Body of pancreas (tissue), 4 donors: ENCODE measurements at regions not wholly inside any gene's neighbourhood (a gene's known extent, or its start where the extent isn't known, plus 50 kb on each side); places are given as distances from the start of the nearest gene placed in this dataset.
A peak's percentile ranks its signal among the peaks of the same experiment; 100 is the strongest.

ENCODE experiments used
- ATAC-seq: fragments of 150-250 bp; one replicate; pipeline ENCODE4 v1.9.1; 2016
- DNase-seq, 4 donors: peaks; one replicate each; pipeline ENCODE4 v3.0.0-alpha.2; 2019
- H3K27ac ChIP-seq, 4 donors: fragments of 200-600 bp; sonication (generic); 1 replicate in 3 of 4; 2 replicates in 1 of 4; pipeline versions ENCODE4 v1.5.1 to v1.6.1; 2016 to 2019; ENCODE audit warnings: mild to moderate bottlenecking in 1 of 4, mixed read lengths in 1 of 4, moderate library complexity in 1 of 4
- H3K27me3 ChIP-seq, 2 donors: fragments of 200-600 bp; sonication (generic); one replicate each; pipeline ENCODE4 v1.6.0; 2016; ENCODE audit warnings: mild to moderate bottlenecking in 1 of 2
- H3K36me3 ChIP-seq, 2 donors: fragments of 200-600 bp; sonication (generic); replicated peaks in 1 of 2; 2 replicates each; pipeline ENCODE4 v1.5.1; 2016; ENCODE audit warnings: low read depth in 2 of 2; ENCODE audit not compliant: insufficient read depth in 1 of 2
- H3K4me1 ChIP-seq: fragments of 200-600 bp; sonication (generic); one replicate; pipeline ENCODE4 v1.6.0; 2016
- H3K4me3 ChIP-seq, 2 donors: fragments of 200-600 bp; sonication (generic); 1 replicate in 1 of 2; 2 replicates in 1 of 2; pipeline ENCODE4 v1.5.1; 2016 to 2019
- H3K9me3 ChIP-seq, 3 donors: fragments of 200-600 bp; sonication (generic); 1 replicate in 2 of 3; 2 replicates in 1 of 3; pipeline ENCODE4 v1.5.1; 2016
- POLR2A ChIP-seq, 3 donors: fragments of 450-650 bp; IDR thresholded peaks; one replicate each; pipeline ENCODE4 v1.6.1; 2016; ENCODE audit warnings: antibody characterized with exemption in 3 of 3, mild to moderate bottlenecking in 2 of 3
- WGBS, 2 donors: methylation state at CpG; one replicate each; pipeline ENCODE4 v1.1.5; 2017; 5-methylcytosine and 5-hydroxymethylcytosine counted together
- intact Hi-C: fragments of 100-400 bp; cut with DNase I; formaldehyde crosslinking; loops from one replicate; pipeline ENCODE4 v1.15.1; 2023
- TF ChIP-seq, protein P1 (sequence below), 7 experiments: fragments of 450-650 bp in 4 of 7; fragments of 200-600 bp in 3 of 7; sonication (generic) in 3 of 7; IDR thresholded peaks; one replicate each; pipeline ENCODE4 v1.5.1; 2016 to 2019; ENCODE audit warnings: antibody characterized with exemption in 7 of 7

DNA sequence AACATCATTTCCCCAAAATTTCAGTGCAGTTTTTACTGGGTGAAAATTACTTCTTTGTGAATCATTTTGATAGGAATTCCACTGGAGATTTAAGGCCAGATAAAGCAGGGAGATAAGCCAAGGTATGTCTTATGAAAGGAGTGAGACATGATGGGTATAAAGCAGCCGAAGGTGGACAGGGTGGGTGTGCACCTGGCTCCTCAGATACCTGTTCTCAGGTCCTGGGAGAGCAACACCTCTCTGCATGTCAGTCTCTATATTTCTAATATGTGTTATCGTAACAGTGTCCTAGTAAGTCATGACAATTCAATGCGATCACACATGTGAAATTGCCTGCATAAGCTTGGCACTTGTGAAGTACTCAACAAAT is 768.8 kb downstream of the RNF144A start:
- Histone ChIP-seq H3K36me3 (no peaks in the 10 kb centered on the region), H3K27me3 (no peaks in the 10 kb centered on the region), H3K9me3 (no peaks in the 10 kb centered on the region), H3K27ac (no peak overlapping the region), H3K4me3 (no peak overlapping the region), H3K4me1 (peaks cover 17% of the 10 kb centered on the region)
- TF ChIP-seq POLR2A (IDR thresholded peaks at IDR 0.05): no peak
- TF ChIP-seq, protein P1, sequence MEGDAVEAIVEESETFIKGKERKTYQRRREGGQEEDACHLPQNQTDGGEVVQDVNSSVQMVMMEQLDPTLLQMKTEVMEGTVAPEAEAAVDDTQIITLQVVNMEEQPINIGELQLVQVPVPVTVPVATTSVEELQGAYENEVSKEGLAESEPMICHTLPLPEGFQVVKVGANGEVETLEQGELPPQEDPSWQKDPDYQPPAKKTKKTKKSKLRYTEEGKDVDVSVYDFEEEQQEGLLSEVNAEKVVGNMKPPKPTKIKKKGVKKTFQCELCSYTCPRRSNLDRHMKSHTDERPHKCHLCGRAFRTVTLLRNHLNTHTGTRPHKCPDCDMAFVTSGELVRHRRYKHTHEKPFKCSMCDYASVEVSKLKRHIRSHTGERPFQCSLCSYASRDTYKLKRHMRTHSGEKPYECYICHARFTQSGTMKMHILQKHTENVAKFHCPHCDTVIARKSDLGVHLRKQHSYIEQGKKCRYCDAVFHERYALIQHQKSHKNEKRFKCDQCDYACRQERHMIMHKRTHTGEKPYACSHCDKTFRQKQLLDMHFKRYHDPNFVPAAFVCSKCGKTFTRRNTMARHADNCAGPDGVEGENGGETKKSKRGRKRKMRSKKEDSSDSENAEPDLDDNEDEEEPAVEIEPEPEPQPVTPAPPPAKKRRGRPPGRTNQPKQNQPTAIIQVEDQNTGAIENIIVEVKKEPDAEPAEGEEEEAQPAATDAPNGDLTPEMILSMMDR (IDR thresholded peaks at IDR 0.05): no peak
- ATAC-seq: no peak
- intact Hi-C loops: no loop called here
- 70 to 89% methylated on average over 3 of the region's 3 CpGs for WGBS, 2 donors
- DNase-seq: no peak

DNA sequence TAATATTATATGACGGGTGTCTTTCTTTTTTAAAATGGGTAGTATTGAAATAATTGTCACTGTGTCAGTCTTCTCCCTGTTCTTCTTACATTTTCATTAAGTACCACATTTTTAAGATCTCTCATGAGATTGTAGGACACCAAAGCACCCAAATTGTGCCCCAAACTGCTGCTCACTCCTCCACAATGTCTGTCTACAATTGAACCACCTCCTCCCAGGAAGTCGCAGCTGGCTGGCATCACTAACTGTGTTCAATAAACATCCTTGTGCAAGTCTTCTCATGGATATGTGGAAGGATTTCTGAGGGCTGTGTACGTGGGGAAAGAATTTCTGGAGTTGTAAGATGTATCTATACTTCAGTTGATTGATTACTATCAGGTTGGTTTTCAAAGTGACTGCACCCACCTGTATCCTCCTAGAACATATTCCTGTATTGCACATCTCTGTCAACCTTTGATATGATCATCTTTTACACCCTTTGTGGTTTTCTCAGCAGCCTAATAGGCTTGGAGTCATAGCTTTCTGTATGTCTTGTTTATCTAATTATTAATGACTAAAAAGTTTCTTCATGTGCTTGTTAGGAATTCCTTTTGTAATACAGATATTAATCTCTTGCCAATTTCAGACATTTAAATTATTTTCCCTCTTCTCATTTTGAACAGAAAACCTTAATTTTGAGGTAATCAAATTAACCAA is 774.9 kb downstream of the RNF144A start:
- Histone ChIP-seq H3K4me3 (no peak overlapping the region), H3K9me3 (no peaks in the 10 kb centered on the region), H3K4me1 (no peaks in the 10 kb centered on the region), H3K27me3 (no peaks in the 10 kb centered on the region), H3K36me3 (no peaks in the 10 kb centered on the region), H3K27ac (no peak overlapping the region)
- ATAC-seq (no peak), DNase-seq (no peak)
- WGBS, 2 donors: 67 to 73% methylated on average over 3 of the region's 3 CpGs
- intact Hi-C loops: no loop called here
- TF ChIP-seq, protein P1 (IDR thresholded peaks at IDR 0.05): no peak
- TF ChIP-seq POLR2A (IDR thresholded peaks at IDR 0.05): no peak

DNA sequence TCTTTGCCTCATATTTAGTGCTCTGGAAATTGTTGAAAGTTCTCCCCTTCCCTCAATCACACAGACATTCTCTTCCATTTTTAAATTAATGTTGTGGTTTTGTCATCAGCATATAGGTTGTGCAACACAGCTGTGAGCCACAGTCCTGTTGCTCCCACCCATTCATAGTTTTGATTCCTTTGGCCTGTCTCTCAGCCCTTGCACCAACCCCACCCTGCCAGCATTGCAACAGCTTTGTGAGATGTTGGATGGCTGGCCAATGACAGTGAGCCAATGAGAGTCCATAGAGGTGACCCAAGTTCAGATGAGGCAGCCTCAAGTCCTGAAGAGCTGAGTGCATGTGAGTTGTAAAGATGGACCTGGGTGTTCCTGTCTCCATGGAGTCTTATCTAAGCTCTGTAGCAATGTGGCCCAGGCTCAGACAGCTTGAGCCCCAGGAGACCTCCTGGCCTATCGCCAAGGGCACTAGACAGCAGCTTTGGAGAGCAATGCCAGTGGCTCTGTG is 775.5 kb downstream of the RNF144A start:
- peak; percentile 35 for ATAC-seq
- no peaks in the 10 kb centered on the region for H3K4me1 ChIP-seq
- intact Hi-C loops: no loop called here

DNA sequence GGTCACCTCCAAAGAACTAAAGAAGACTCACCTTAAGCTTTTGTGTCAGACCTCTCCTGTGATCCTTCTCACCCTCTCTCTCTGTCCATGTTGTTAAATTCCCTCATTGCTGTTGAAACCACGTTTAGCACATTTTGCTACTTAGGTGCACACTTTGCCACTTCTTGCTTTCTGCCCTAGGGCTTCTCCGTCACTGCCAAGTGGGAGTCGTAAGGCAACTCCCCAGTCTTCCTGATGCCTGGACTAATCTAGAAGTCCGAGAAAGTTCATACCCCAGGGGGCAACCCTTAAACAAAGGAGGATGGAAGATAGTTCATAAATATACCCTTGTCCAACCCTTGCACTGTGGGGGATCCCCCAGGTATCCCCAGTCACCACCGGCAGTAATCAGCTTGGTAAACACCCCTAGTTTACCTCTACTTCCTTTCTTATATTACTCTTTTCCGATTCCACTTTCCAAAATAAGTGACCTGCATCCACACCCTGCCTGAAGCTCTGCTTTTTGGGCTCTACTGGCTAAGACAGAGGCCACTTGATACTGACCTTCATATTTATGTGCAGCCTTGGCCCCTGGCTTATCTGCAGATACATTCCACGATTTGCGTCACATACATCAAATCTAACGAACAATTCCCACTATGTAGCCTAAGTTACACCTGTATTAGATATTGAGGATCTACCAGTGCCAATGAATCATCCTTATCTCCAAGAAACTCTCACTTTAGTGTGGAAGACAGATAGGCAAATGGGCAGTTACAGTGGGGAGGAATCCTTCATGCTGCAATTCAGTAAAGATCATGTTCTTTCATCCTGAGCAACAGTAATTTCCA is 776.2 kb downstream of the RNF144A start:
- H3K27me3 ChIP-seq: no peaks in the 10 kb centered on the region
- H3K27ac ChIP-seq: no peak overlapping the region
- no peaks in the 10 kb centered on the region for H3K4me1 ChIP-seq
- no peak for ATAC-seq
- intact Hi-C loops: no loop called here
- no peaks in the 10 kb centered on the region for H3K9me3 ChIP-seq
- H3K36me3 ChIP-seq: no peaks in the 10 kb centered on the region
- no peak overlapping the region for H3K4me3 ChIP-seq
- WGBS, 2 donors: 75 to 80% methylated on average over 9 of the region's 9 CpGs
- no peak for TF ChIP-seq POLR2A (IDR thresholded peaks at IDR 0.05)
- TF ChIP-seq, protein P1 (IDR thresholded peaks at IDR 0.05): no peak
- no peak for DNase-seq

More for the DNA sequence above, 775.5 kb downstream of the RNF144A start:
- no peaks in the 10 kb centered on the region for H3K9me3 ChIP-seq
- TF ChIP-seq, protein P1 (IDR thresholded peaks at IDR 0.05): no peak
- no peak for TF ChIP-seq POLR2A (IDR thresholded peaks at IDR 0.05)
- H3K27ac ChIP-seq: no peak overlapping the region
- H3K4me3 ChIP-seq: no peak overlapping the region
- WGBS, 2 donors: 82 to 92% methylated on average over 1 of the region's 1 CpG
- no peaks in the 10 kb centered on the region for H3K36me3 ChIP-seq
- H3K27me3 ChIP-seq: no peaks in the 10 kb centered on the region
- peak in 1 of 4 donors; percentile 14 for DNase-seq
